ENCODE measurements at regions not wholly inside any gene's neighbourhood (a gene's known extent, or its start where the extent isn't known, plus 50 kb on each side); places are given as distances from the start of the nearest gene placed in this dataset.

DNA sequence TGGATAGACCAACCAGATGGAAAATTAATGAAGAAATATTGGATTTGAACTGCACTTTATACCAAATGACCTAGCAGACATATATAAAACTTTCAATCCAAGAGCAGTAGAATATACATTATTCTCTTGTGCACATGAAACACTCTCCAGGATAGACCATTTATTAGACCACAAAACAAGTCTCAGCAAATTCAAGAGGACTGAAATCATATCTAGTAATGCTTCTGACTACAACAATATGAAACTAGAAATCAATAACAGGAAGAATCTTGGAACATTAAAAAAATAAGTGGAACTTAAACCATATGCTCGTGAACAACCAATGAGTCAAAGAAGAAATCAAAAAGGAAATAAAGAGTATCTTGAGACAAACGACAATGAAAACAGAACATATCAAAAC lies 150.0 kb upstream of the CD180 start:
- DNase-seq: no peak

GRCh38 chr5:67344870-67345269 lies 148.3 kb upstream of the CD180 start:
- DNase-seq: no peak

- no peak for DNase-seq
These were observed 147.2 kb upstream of the CD180 start for GRCh38 chr5:67343835-67344234.

- DNase-seq: no peak
These were observed 144.9 kb upstream of the CD180 start for GRCh38 chr5:67341478-67341877.

- DNase-seq: no peak
These were observed 142.7 kb upstream of the CD180 start for GRCh38 chr5:67339219-67339767.

DNA sequence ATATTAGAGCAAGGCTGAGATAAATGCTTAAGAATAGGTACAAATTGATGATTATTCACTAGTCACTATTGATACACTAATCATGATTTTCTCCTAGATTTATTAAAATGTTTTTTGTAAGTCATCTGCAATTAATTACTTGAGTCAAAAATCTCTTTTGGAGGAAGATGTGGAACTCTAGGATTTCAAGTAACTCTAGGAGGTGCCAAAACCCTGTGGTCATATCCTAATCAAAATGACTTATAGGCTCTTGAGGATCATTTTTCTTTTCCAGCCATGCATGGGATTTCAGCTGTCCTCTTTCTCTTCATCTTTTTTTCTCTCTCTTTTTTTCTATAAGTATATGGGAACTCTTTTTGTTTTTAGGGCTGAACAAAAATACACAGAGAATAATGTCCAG lies 141.8 kb upstream of the CD180 start:
- no peak for DNase-seq

GRCh38 chr5:67337751-67338150 lies 141.2 kb upstream of the CD180 start:
- DNase-seq: no peak

DNA sequence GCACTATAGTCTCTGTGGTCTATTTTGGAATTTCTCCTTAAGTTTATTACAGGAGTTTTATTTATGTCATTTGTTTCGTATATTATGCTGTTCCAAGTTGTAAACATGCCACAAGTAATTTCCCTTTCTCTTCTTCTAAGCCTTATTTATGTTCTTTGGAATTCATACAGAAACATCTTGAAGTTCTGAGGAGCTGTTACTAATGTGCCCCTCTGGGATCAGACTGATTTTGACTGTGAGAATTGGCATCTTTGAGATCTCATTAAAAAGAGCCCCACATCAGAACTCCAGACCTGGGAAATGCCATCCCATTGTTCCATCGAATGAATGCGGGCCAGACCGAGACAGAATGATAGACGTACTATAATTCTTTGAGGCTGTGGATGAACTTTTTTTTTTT lies 138.8 kb upstream of the CD180 start:
- DNase-seq: no peak

DNA sequence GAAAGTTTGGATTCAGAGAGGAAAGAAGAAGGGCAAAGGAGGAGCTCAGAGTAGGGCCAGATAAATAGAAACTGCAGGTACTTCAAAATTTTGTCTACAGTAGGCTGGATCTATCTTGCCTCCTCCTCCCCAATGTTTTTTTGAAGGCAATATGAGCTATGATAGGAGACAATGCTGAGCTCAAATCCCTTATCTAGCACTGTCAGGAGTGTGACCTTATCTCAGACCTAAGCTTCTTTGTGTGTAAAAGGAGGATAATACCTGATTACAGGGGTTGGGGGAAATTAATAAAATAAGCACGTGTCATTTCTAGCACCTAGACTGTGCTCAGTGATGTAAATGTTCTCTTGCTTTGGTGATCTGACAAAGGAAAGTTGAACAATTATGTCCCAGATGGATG lies 137.8 kb upstream of the CD180 start:
- no peak for DNase-seq

- no peak for DNase-seq
These were observed 136.6 kb upstream of the CD180 start for GRCh38 chr5:67333171-67333570.

GRCh38 chr5:67331296-67331925 lies 134.8 kb upstream of the CD180 start:
- DNase-seq: no peak

GRCh38 chr5:67319935-67320725 lies 123.5 kb upstream of the CD180 start:
- DNase-seq: no peak

GRCh38 chr5:67318746-67319145 lies 122.1 kb upstream of the CD180 start:
- DNase-seq: no peak

GRCh38 chr5:67317603-67318002 lies 121.0 kb upstream of the CD180 start:
- DNase-seq: no peak

DNA sequence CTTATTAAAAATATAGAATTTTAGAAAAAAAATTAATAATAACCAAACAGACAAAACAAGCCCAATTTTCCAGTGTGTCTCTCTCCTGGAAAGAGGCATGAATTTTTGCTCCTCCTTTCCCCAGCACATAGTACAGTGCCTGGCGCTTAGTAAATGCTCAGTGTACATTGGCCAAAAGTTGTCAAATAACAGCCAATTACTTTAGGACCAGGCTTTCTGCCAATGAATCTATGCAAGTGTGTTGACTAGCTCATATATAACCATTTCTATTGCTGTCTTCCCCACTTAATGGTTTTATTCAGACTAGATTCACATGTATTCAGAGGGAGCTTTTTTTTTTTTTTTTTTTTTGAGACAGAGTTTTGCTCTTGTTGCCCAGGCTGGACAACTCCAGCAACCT lies 120.1 kb upstream of the CD180 start:
- no peak for DNase-seq

DNA sequence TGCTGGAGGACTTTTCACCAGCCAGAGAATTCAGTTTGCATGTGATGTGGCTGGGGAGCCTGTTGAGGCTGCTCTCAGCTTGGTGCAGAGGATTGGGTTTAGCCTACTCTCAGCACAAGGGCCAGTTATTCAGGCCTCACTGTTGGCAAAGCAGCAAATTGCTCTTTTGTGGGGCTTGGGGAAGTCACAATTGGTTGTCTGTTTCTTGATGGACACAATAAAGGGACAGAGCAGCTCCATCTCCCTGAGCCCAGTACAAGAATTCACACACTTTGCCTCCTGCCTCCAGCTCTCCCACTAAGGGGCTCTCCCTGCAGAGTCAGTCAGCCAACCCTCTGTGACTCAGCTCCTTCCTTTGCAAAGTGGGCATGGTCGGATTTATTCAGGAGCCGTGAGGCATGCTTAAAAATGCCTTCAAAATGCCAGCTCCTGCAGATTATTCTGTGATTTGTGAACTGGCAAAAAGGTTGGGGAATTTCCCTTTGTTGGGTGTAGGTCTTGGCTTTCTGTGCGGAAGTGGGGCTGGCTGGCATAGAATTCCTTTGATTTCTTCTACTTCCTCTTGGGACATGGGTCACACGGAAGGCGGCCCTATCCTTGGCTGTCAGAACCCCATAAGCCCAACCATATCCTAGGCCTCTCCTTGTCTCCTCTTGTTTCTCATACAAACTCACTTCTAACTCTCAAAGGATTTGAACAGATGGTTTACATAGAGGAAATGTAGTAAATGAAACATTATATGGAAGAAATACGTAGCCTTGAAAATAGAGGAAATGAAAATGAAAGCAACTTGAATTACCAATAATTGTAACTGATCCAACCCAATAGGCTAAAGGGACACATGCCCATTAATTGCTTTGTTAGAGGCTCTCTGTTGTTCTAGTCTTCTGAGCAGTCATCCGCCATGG lies 118.7 kb upstream of the CD180 start:
- no peak for DNase-seq

DNA sequence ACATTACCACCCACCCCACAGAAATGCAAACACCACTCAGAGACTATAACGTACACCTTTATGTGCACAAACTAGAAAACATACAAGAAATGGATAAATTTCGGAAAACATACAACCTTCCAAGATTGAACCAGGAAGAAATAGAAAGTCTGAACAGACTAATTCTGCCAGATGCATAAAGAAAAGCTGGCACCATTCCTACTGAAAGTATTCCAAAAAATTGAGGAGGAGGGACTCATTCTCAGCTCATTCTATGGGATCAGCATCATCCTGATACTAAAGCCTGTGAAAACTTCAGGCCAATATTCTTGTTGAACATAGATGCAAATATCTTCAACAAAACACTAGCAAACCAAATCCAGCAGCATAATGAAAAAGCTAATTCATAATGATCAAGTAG lies 115.1 kb upstream of the CD180 start:
- no peak for DNase-seq

DNA sequence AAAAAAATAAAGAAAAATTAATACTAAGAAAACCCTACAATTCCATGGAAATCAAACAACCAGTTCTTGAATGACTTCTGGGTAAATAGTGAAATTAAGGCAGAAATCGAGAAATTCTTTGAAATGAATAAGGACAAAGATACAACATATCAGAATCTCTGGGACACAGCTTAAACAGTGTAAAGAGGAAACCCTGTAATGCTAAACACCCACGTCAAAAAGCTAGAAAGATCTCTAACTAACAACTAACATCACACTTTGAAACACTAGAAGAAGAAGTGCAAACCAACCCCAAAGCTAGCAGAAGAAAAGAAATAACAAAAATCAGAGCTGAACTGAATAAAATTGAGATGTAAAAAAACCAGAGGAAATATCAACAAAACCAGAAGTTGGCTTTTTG lies 114.6 kb upstream of the CD180 start:
- DNase-seq: no peak

DNA sequence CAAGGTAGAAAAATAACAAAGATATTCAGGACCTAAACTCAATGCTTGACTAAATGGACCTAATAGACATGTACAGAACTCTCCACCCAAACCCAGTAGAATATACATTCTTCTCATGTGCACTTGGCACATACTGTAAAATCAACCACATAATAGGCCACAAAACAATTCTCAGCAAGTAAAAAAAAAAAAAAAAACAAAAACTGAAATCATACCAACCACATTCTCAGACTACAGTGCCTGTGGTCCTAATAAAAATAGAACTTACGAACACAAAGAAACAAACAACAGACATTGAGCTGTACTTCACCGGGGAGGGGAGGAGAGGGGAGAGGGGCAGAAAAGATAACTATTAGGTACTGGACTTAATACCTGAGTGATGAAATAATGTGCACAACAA lies 114.1 kb upstream of the CD180 start:
- DNase-seq: no peak

DNA sequence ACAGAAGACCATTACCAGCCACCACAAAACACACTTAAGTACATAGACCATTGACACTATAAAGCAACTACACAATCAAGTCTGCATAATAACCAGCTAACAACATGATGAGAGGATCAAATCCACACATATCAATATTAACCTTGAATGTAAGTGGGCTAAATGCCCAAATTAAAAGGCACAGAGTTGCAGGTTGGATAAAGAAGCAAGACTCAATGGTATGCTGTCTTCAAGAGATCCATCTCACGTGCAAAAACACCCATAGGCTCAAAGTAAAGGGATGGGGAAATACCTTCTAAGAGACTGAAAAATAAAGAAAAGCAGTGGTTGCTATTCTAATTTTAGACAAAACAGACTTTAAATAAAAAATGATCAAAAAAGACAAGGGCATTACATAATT lies 113.6 kb upstream of the CD180 start:
- no peak for DNase-seq

GRCh38 chr5:67308988-67309688 lies 112.5 kb upstream of the CD180 start:
- no peak for DNase-seq

GRCh38 chr5:67306965-67307607 lies 110.5 kb upstream of the CD180 start:
- no peak for DNase-seq

Data from DMS153 (cell line).